GF-D8 (cell line): ENCODE measurements at regions not wholly inside any gene's neighbourhood (a gene's known extent, or its start where the extent isn't known, plus 50 kb on each side); places are given as distances from the start of the nearest gene placed in this dataset.
"Not testable (repeated sequence)": the region's sequence is repeated elsewhere in the genome, so short reads cannot be mapped to it uniquely, and the experiment has no call there.

ENCODE experiments used
- DNase-seq: peaks from one replicate; lab custom pipeline; 2025; lab: John Stamatoyannopoulos, UW

- DNase-seq: not testable (repeated sequence)
These were observed 82.4 kb upstream of the B3GAT1 start for GRCh38 chr11:134494395-134494794.

- not testable (repeated sequence) for DNase-seq
These were observed 80.4 kb upstream of the B3GAT1 start for GRCh38 chr11:134492411-134492810.

GRCh38 chr11:134489728-134490127 lies 77.7 kb upstream of the B3GAT1 start:
- no peak for DNase-seq

- no peak for DNase-seq
These were observed 76.9 kb upstream of the B3GAT1 start for GRCh38 chr11:134488913-134489312.

GRCh38 chr11:134488512-134488911 lies 76.5 kb upstream of the B3GAT1 start:
- no peak for DNase-seq

GRCh38 chr11:134487696-134488095 lies 75.7 kb upstream of the B3GAT1 start:
- DNase-seq: no peak

- no peak for DNase-seq
These were observed 74.7 kb upstream of the B3GAT1 start for GRCh38 chr11:134486704-134487103.

- no peak for DNase-seq
These were observed 74.1 kb upstream of the B3GAT1 start for GRCh38 chr11:134486106-134486505.

- DNase-seq: no peak
These were observed 73.3 kb upstream of the B3GAT1 start for GRCh38 chr11:134485316-134485715.

GRCh38 chr11:134483857-134484256 lies 71.8 kb upstream of the B3GAT1 start:
- DNase-seq: no peak

GRCh38 chr11:134483291-134483690 lies 71.2 kb upstream of the B3GAT1 start:
- DNase-seq: no peak

GRCh38 chr11:134482865-134483264 lies 70.8 kb upstream of the B3GAT1 start:
- no peak for DNase-seq

GRCh38 chr11:134481933-134482527 lies 70.0 kb upstream of the B3GAT1 start:
- no peak for DNase-seq

GRCh38 chr11:134481135-134481534 lies 69.1 kb upstream of the B3GAT1 start:
- DNase-seq: no peak

GRCh38 chr11:134480136-134480712 lies 68.2 kb upstream of the B3GAT1 start:
- no peak for DNase-seq

- no peak for DNase-seq
These were observed 67.4 kb upstream of the B3GAT1 start for GRCh38 chr11:134479206-134480135.

GRCh38 chr11:134478611-134479010 lies 66.6 kb upstream of the B3GAT1 start:
- no peak for DNase-seq

GRCh38 chr11:134478176-134478575 lies 66.1 kb upstream of the B3GAT1 start:
- no peak for DNase-seq

GRCh38 chr11:134477486-134477885 lies 65.4 kb upstream of the B3GAT1 start:
- no peak for DNase-seq

GRCh38 chr11:134476435-134477021 lies 64.5 kb upstream of the B3GAT1 start:
- no peak for DNase-seq

- DNase-seq: no peak
These were observed 63.9 kb upstream of the B3GAT1 start for GRCh38 chr11:134475951-134476350.

- DNase-seq: no peak
These were observed 62.9 kb upstream of the B3GAT1 start for GRCh38 chr11:134474942-134475341.
